ENCODE measurements at regions not wholly inside any gene's neighbourhood (a gene's known extent, or its start where the extent isn't known, plus 50 kb on each side); places are given as distances from the start of the nearest gene placed in this dataset.
"Not testable (repeated sequence)": the region's sequence is repeated elsewhere in the genome, so short reads cannot be mapped to it uniquely, and the experiment has no call there.

GRCh38 chr2:85969367-85969766 is 80.6 kb upstream of the ST3GAL5 start:
- H3K9ac ChIP-seq; in situ Hi-C loops (cut with MboI); H2AFZ ChIP-seq; DNase-seq; H3F3A ChIP-seq (ENCODE audit: insufficient read depth); H3K9me3 ChIP-seq (ENCODE audit: low read depth); H4K20me1 ChIP-seq (ENCODE audit: insufficient read depth); H3K27me3 ChIP-seq (replicated peaks; ENCODE audit: insufficient read depth); H3K4me3 ChIP-seq; H3K4me2 ChIP-seq (ENCODE audit: unreplicated experiment); H3K4me1 ChIP-seq (ENCODE audit: insufficient read depth); H3K79me2 ChIP-seq (ENCODE audit: insufficient read depth); H3K27ac ChIP-seq; H3K36me3 ChIP-seq (ENCODE audit: low read depth); H3K9me2 ChIP-seq (ENCODE audit: insufficient read depth): not testable (repeated sequence)
- WGBS, 2 experiments (ENCODE audit: low coverage in 1 of 2, low lambda C conversion rate in 2 of 2, missing lambda C conversion rate in 2 of 2) = 89 to 90% methylated on average over 3 to 5 of the region's 6 CpGs

- H3K79me2 ChIP-seq (ENCODE audit: insufficient read depth); H3K9ac ChIP-seq; H3K27me3 ChIP-seq (replicated peaks; ENCODE audit: insufficient read depth); H3K4me1 ChIP-seq (ENCODE audit: insufficient read depth); H3K4me2 ChIP-seq (ENCODE audit: unreplicated experiment); H3K27ac ChIP-seq; H3K9me2 ChIP-seq (ENCODE audit: insufficient read depth); H3K4me3 ChIP-seq; H3F3A ChIP-seq (ENCODE audit: insufficient read depth); H3K36me3 ChIP-seq (ENCODE audit: low read depth); H3K9me3 ChIP-seq (ENCODE audit: low read depth); DNase-seq; H4K20me1 ChIP-seq (ENCODE audit: insufficient read depth); in situ Hi-C loops (cut with MboI); H2AFZ ChIP-seq: not testable (repeated sequence)
- 19 to 20% methylated on average over 2 of the region's 2 CpGs for WGBS, 2 experiments (ENCODE audit: low coverage in 1 of 2, low lambda C conversion rate in 2 of 2, missing lambda C conversion rate in 2 of 2)
Measured at GRCh38 chr2:85965770-85966169, 77.0 kb upstream of the ST3GAL5 start.

GRCh38 chr2:85963747-85964418 is 75.1 kb upstream of the ST3GAL5 start:
- H3K4me2 ChIP-seq (ENCODE audit: unreplicated experiment); H3K4me3 ChIP-seq; H2AFZ ChIP-seq; H3K79me2 ChIP-seq (ENCODE audit: insufficient read depth); H3K9ac ChIP-seq; H3K27me3 ChIP-seq (replicated peaks; ENCODE audit: insufficient read depth); H3K9me2 ChIP-seq (ENCODE audit: insufficient read depth); DNase-seq; H4K20me1 ChIP-seq (ENCODE audit: insufficient read depth); H3F3A ChIP-seq (ENCODE audit: insufficient read depth); H3K9me3 ChIP-seq (ENCODE audit: low read depth); H3K27ac ChIP-seq; H3K4me1 ChIP-seq (ENCODE audit: insufficient read depth); in situ Hi-C loops (cut with MboI); H3K36me3 ChIP-seq (ENCODE audit: low read depth): not testable (repeated sequence)
- 74 to 79% methylated on average over 16 of the region's 16 CpGs for WGBS, 2 experiments (ENCODE audit: low coverage in 1 of 2, low lambda C conversion rate in 2 of 2, missing lambda C conversion rate in 2 of 2)

- Histone ChIP-seq H3K36me3 (ENCODE audit: low read depth) (no peaks in the 10 kb centered on the region), H3K4me2 (ENCODE audit: unreplicated experiment) (no peak overlapping the region), H3K9me2 (ENCODE audit: insufficient read depth) (no peaks in the 10 kb centered on the region), H3K4me1 (ENCODE audit: insufficient read depth) (no peaks in the 10 kb centered on the region), H3K9me3 (ENCODE audit: low read depth) (no peaks in the 10 kb centered on the region), H2AFZ (no peak overlapping the region), H3K27me3 (replicated peaks; ENCODE audit: insufficient read depth) (no peaks in the 10 kb centered on the region), H3K9ac (no peak overlapping the region), H3F3A (ENCODE audit: insufficient read depth) (no peaks in the 10 kb centered on the region), H3K4me3 (no peak overlapping the region), H3K79me2 (ENCODE audit: insufficient read depth) (no peaks in the 10 kb centered on the region), H4K20me1 (ENCODE audit: insufficient read depth) (no peaks in the 10 kb centered on the region), H3K27ac (no peak overlapping the region)
- no peak for DNase-seq
- in situ Hi-C loops (cut with MboI) = no loop called here
- WGBS, 2 experiments (ENCODE audit: low coverage in 1 of 2, low lambda C conversion rate in 2 of 2, missing lambda C conversion rate in 2 of 2) = 71 to 80% methylated on average over 4 of the region's 4 CpGs
- no peak for TF ChIP-seq EZH2 (IDR thresholded peaks at IDR 0.05; ENCODE audit: insufficient read depth, poor library complexity, severe bottlenecking)
- no peak for TF ChIP-seq EZH2phosphoT487 (IDR thresholded peaks at IDR 0.05; ENCODE audit: insufficient read depth, low read depth)
Measured at GRCh38 chr2:85963068-85963467, 74.3 kb upstream of the ST3GAL5 start.

GRCh38 chr2:85961754-85962153 is 73.0 kb upstream of the ST3GAL5 start:
- H3K27ac ChIP-seq = no peak overlapping the region
- H3K36me3 ChIP-seq (ENCODE audit: low read depth) = no peaks in the 10 kb centered on the region
- no peaks in the 10 kb centered on the region for H3K27me3 ChIP-seq (replicated peaks; ENCODE audit: insufficient read depth)
- H3K9ac ChIP-seq = no peak overlapping the region
- H3K9me2 ChIP-seq (ENCODE audit: insufficient read depth) = no peaks in the 10 kb centered on the region
- H3K9me3 ChIP-seq (ENCODE audit: low read depth) = no peaks in the 10 kb centered on the region
- H3K4me1 ChIP-seq (ENCODE audit: insufficient read depth) = no peaks in the 10 kb centered on the region
- no peak overlapping the region for H3K4me3 ChIP-seq
- no peak overlapping the region for H3K4me2 ChIP-seq (ENCODE audit: unreplicated experiment)
- no peak for DNase-seq
- no peaks in the 10 kb centered on the region for H4K20me1 ChIP-seq (ENCODE audit: insufficient read depth)
- 59 to 85% methylated on average over 2 of the region's 2 CpGs for WGBS, 2 experiments (ENCODE audit: low coverage in 1 of 2, low lambda C conversion rate in 2 of 2, missing lambda C conversion rate in 2 of 2)
- H3F3A ChIP-seq (ENCODE audit: insufficient read depth) = no peaks in the 10 kb centered on the region
- TF ChIP-seq EZH2phosphoT487 (IDR thresholded peaks at IDR 0.05; ENCODE audit: insufficient read depth, low read depth) (no peak), EZH2 (IDR thresholded peaks at IDR 0.05; ENCODE audit: insufficient read depth, poor library complexity, severe bottlenecking) (no peak)
- H3K79me2 ChIP-seq (ENCODE audit: insufficient read depth) = no peaks in the 10 kb centered on the region
- in situ Hi-C loops (cut with MboI) = no loop called here
- no peak overlapping the region for H2AFZ ChIP-seq

Measured in GM23248 (cell line).